Kidney (tissue), 13 donors: ENCODE measurements at regions not wholly inside any gene's neighbourhood (a gene's known extent, or its start where the extent isn't known, plus 50 kb on each side); places are given as distances from the start of the nearest gene placed in this dataset.
"Not testable (repeated sequence)": the region's sequence is repeated elsewhere in the genome, so short reads cannot be mapped to it uniquely, and the experiment has no call there.

ENCODE experiments used
- DNase-seq, 5 donors: peaks; one replicate each; pipeline ENCODE4 v3.0.0-alpha.2; 2013 to 2020
- FAIRE-seq: peaks from 2 replicates; lab custom pipeline; 2012; peaks lifted over from hg19 to GRCh38; lab: Jason Lieb, UNC
- H3K27ac ChIP-seq, 2 donors: one replicate each; pipeline ENCODE4 v1.7.0; 2013; ENCODE audit warnings: low read depth in 2 of 2, low read length in 2 of 2, inconsistent platforms in 1 of 2
- H3K27me3 ChIP-seq: one replicate; pipeline ENCODE4 v1.7.1; 2013; ENCODE audit warnings: low read length, inconsistent platforms; ENCODE audit not compliant: control insufficient read depth, insufficient read depth
- H3K36me3 ChIP-seq, 3 donors: one replicate each; pipeline versions ENCODE4 v1.7.0 to v1.7.1; 2013; ENCODE audit warnings: low read length in 3 of 3, control low read depth in 1 of 3, inconsistent platforms in 1 of 3; ENCODE audit not compliant: insufficient read depth in 3 of 3, control insufficient read depth in 2 of 3
- H3K4me1 ChIP-seq, 3 donors: one replicate each; pipeline versions ENCODE4 v1.7.0 to v1.7.1; 2013; ENCODE audit warnings: low read length in 3 of 3, inconsistent platforms in 1 of 3, low read depth in 1 of 3; ENCODE audit not compliant: control insufficient read depth in 2 of 3, insufficient read depth in 2 of 3
- H3K4me3 ChIP-seq, 3 donors: one replicate each; pipeline versions ENCODE4 v1.7.0 to v1.8.1; 2013; ENCODE audit warnings: low read length in 3 of 3, control low read depth in 1 of 3, inconsistent platforms in 1 of 3
- H3K9ac ChIP-seq, 3 donors: one replicate each; pipeline versions ENCODE4 v1.7.0 to v1.7.1; 2013; ENCODE audit warnings: low read length in 3 of 3, control low read depth in 1 of 3, inconsistent platforms in 1 of 3
- H3K9me3 ChIP-seq, 3 donors: one replicate each; pipeline versions ENCODE4 v1.7.0 to v1.7.1; 2013; ENCODE audit warnings: low read length in 3 of 3, control low read depth in 1 of 3, inconsistent platforms in 1 of 3; ENCODE audit not compliant: control insufficient read depth in 2 of 3, insufficient read depth in 1 of 3
- intact Hi-C: fragments of 100-400 bp; cut with DNase I; formaldehyde crosslinking; loops from one replicate; pipeline ENCODE4 v1.11.1; 2022
- TF ChIP-seq, protein P1 (sequence below): IDR thresholded peaks from 3 replicates; pipeline ENCODE4 v1.5.1; 2012; ENCODE audit warnings: mild to moderate bottlenecking, moderate library complexity, borderline replicate concordance; ENCODE audit not compliant: insufficient read depth; ENCODE audit errors: extremely low read depth
- donor health status: control.
- donor health status: control.
- donor health status: control.
- donor health status: control.
- donor health status: control.
- donor health status: DM: yes; HTN: yes; CAD: no.
- donor health status: Normal renal cell carcinoma (clear cell type).

DNA sequence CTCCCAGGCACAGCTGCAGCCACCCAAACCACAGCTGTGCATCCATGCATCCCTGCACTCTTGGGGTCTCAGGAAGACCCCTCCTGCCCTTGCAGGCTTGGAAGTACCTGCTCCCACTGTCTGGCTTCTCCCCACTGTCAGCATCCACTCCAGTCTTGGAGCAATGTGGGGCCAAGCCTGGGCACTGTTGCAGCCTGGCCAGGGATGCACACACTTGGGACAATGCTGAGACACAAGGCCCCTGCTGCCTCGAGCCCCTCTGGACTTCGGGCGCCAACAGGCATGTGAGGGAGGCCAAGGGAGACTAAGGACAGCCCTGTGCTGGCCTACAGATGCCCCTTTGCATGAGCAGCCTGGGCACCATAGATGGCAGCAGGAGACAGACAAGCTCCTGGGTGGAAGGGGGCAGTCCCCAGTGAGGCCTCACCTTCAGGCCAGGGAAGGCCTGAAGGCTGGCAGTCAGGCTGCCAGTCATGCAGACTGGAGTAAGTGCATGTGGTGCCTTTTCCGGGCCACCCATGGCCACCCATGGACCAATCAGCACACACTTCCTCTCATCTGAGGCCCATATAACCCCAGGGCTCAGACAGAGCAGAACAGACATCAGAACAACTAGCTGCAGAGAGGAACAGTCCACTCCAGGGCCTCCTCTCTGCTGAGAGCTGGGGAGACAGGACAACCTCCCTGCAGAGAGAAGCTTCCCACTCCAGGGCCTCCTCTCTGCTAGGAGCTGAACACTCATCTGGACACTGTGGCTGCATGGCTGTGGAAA is 219.0 kb downstream of the VGLL3 start:
- intact Hi-C loops, result no loop called here
- no peak overlapping the region for H3K9ac ChIP-seq
- DNase-seq, result peak in 1 of 5 donors; percentile 65
- H3K9me3 ChIP-seq, result no peaks in the 10 kb centered on the region
- H3K4me1 ChIP-seq, result no peaks in the 10 kb centered on the region
- no peak overlapping the region for H3K27ac ChIP-seq
- TF ChIP-seq, protein P1, sequence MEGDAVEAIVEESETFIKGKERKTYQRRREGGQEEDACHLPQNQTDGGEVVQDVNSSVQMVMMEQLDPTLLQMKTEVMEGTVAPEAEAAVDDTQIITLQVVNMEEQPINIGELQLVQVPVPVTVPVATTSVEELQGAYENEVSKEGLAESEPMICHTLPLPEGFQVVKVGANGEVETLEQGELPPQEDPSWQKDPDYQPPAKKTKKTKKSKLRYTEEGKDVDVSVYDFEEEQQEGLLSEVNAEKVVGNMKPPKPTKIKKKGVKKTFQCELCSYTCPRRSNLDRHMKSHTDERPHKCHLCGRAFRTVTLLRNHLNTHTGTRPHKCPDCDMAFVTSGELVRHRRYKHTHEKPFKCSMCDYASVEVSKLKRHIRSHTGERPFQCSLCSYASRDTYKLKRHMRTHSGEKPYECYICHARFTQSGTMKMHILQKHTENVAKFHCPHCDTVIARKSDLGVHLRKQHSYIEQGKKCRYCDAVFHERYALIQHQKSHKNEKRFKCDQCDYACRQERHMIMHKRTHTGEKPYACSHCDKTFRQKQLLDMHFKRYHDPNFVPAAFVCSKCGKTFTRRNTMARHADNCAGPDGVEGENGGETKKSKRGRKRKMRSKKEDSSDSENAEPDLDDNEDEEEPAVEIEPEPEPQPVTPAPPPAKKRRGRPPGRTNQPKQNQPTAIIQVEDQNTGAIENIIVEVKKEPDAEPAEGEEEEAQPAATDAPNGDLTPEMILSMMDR, result no peak
- H3K36me3 ChIP-seq, result no peaks in the 10 kb centered on the region
- H3K4me3 ChIP-seq, result no peak overlapping the region
- no peak for FAIRE-seq
- no peaks in the 10 kb centered on the region for H3K27me3 ChIP-seq

DNA sequence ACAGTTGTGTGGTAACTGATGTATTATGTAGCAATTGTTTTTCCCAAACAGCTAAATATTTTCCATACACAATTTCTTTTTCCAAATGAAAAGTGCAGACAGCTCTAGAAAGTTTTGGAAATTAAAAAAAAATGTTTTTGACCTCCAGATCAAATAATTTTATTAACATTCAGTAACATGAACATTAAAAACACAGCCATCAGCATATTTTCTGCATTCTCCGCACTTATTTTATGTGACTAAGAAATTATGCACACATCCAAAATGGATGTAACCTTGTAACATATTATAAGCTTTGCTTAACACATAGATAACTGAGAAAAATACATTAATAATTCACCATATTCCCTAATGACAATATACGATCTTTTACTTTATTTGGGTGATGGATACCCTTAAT is 224.6 kb downstream of the VGLL3 start:
- no peak overlapping the region for H3K9ac ChIP-seq
- H3K36me3 ChIP-seq, result no peaks in the 10 kb centered on the region
- no peak overlapping the region for H3K27ac ChIP-seq
- FAIRE-seq (no peak), DNase-seq (no peak)
- H3K4me3 ChIP-seq, result no peak overlapping the region
- TF ChIP-seq, protein P1, result no peak
- no peaks in the 10 kb centered on the region for H3K4me1 ChIP-seq
- no peaks in the 10 kb centered on the region for H3K9me3 ChIP-seq
- H3K27me3 ChIP-seq, result no peaks in the 10 kb centered on the region
- intact Hi-C loops, result no loop called here

DNA sequence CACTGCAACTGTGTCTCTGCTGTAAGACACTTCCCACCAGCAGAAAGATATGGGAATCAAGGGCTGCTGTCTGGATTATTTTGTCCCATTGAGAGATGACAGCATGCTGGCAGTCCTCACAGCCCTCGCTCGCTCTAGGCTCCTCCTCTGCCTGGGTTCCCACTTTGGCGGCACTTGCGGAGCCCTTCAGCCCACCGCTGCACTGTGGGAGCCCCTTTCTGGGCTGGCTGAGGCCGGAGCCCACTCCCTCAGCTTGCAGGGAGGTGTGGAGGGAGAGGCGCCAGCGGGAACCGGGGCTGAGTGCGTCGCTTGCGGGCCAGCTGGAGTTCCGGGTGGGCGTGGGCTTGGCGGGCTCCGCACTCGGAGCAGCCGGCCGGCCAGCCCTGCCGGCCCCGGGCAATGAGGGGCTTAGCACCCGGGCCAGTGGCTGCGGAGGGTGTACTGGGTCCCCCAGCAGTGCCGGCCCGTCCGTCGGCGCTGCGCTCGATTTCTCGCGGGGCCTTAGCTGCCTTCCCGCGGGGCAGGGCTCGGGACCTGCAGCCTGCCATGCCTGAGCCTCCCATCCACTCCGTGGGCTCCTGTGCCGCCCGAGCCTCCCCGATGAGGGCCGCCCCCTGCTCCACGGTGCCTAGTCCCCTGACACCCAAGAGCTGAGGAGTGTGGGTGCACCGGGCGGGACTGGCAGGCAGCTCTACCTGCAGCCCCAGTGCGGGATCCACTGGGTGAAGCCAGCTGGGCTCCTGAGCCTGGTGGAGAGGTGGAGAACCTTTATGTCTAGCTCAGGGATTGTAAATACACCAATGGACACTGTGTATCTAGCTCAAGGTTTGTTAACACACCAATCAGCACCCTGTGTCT is 233.4 kb downstream of the VGLL3 start:
- not testable (repeated sequence) for H3K4me3 ChIP-seq, H3K9me3 ChIP-seq, H3K9ac ChIP-seq, H3K27me3 ChIP-seq, H3K36me3 ChIP-seq, H3K27ac ChIP-seq, FAIRE-seq, DNase-seq, H3K4me1 ChIP-seq
- intact Hi-C loops, result loop anchor here (10.0 kb wide), 1 partner anchor 417 kb away; no protein-coding TSS in a partner anchor

DNA sequence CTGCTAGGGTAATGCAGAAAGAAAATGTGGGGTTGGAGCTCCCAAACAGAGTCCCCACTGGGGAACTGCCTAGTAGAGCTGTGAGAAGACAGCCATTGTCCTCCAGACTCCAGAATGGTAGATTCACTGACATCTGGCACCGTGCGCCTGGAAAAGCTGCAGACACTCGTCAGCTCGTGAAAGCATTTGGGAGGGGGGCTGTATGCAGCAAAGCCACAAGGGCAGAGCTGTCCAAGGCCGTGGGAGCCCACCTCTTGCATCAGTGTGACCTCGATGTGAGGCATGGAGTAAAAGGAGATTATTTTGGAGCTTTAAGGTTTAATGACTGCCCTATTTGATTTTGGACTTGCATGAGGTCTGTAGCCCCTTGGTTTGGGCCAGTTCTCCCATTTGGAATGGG is 242.9 kb downstream of the VGLL3 start:
- DNase-seq, result no peak
- no peak overlapping the region for H3K9ac ChIP-seq
- FAIRE-seq, result no peak
- H3K4me3 ChIP-seq, result no peak overlapping the region
- TF ChIP-seq, protein P1, result no peak
- H3K27ac ChIP-seq, result no peak overlapping the region
- no peaks in the 10 kb centered on the region for H3K36me3 ChIP-seq
- no peaks in the 10 kb centered on the region for H3K9me3 ChIP-seq
- no peaks in the 10 kb centered on the region for H3K27me3 ChIP-seq
- no peaks in the 10 kb centered on the region for H3K4me1 ChIP-seq
- intact Hi-C loops, result no loop called here
